HG03558 (cell line): ENCODE measurements at regions not wholly inside any gene's neighbourhood (a gene's known extent, or its start where the extent isn't known, plus 50 kb on each side); places are given as distances from the start of the nearest gene placed in this dataset.

ENCODE experiments used
- ATAC-seq: cut with Tn5 transposase; IDR thresholded peaks from one replicate; pipeline ENCODE4 v1.9.1; 2021; ENCODE audit warnings: moderate number of reproducible peaks; ENCODE audit not compliant: unreplicated experiment; ENCODE audit errors: extremely low read depth

DNA sequence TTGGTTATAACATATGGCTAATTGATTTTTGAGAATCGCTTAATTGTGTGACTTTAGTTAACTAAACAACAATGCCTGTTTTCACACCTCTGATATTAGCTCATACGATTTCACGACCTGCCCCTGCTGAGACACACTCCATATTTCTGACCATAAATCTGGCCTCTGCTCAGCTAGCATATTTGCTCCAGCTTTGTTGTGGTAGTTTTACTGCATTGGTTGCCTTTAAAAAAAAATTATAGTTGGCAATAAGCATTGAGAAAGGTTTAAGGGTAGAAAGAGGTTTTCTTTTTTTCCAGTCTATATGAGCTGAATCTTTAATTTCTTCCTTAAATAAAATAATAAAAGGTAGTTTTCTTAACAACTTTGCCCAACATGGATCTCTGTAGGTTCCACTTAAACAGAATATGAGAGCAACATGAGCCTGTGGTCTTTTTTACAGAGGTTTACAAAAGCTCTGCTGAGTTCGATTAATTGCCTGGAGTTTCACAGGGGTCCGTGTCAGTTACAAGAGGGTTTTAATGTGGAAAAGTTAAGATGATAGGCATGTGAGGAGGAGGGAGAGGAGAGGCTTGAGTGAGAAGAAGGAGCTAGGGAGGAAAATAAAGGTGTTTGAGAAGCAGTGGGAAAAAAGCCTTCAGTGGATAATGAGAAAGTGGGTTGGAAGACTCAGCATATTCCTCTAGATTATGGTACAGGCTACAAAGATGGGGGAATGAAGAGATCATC is 318.2 kb downstream of the CXCL12 start:
- ATAC-seq, result no peak

DNA sequence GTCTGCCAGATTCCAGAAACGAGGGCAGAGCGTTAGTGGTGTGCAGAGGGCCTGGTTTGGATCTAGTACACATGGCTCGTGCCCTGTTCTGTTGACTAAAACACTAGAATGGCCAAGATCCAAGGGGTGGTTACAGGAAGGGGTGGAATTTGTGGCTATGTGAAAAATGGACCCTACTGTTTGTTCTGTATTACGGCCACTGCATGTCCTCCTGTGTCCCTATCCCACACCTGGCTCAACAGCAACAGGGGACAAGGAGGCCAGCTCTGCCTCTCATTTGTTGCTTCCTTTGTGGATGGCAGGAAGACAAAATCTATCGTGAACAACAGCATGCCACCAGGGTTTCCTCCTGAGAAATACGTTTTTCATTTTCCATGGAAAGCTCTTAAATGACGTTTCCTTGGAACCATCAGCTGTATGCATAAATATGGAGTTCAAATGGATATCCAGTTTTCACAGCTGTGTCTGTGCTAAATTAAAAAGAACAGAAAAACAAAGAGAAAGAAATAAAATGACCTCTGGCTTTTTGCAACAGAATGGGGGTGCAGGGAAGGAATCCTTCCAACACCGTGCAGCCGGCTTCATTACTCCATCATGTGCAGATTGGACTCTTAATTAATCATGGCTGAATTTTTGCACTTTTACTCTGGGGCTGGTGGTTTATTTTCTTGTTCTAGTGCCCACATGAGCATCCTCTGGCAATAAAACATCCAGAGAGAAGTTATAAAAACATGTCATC is 318.9 kb downstream of the CXCL12 start:
- ATAC-seq, result no peak

DNA sequence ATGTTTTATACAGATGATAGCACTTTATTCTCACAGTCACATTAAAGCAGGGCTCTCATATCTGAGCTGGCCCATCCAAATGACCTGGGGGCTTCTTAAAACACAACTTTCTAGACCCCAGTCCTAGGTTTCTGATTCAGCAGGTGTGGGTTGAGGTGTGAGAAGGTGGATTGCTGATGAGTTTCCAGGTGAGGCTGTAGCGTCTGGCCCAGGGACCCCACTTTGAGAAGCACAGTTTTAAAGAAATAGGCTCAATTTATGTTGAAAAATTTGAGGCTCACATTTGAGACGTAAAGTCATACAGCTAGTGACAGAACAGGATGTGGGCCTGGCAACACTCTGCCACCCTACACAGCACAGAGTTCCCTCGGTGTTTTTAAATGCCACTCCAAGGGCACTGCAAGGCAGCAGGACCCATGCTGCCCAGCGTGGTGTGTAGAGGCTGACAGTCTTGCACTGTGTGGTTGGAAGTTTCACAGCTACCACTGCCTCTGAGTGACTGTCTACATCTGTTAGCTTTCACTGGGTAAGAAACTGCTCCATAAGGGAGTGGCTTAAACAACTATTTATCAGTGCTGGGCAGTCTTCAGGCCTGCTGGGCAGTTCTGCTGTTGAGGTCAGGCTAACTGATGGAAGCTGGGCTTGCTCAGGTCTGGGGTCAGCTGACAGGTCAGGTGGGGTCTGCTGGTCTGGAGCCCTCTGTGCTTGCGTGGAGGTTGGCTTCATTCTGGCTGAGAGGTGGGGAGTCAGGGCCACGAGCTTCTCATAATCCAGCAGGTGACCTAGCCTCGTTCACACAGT is 319.7 kb downstream of the CXCL12 start:
- ATAC-seq, result no peak

DNA sequence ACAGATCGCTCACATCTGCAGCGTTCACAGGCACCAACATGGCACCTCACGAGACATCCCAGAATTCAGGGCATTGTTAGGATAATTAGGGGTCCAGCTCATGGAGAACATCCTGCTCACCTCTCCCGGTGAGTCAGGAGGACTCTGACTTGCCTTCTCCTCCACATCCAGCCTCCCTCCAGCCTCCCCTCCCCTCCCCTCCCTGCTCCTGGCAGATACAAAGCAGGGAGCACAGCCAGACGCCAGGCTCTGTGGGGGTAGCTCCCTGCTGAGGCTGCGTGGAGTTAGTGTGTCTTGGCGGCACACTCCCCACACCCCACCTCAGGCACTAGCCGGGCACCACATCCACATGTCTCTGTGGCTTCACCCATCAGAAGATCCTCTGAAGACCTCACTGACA is 320.6 kb downstream of the CXCL12 start:
- no peak for ATAC-seq

DNA sequence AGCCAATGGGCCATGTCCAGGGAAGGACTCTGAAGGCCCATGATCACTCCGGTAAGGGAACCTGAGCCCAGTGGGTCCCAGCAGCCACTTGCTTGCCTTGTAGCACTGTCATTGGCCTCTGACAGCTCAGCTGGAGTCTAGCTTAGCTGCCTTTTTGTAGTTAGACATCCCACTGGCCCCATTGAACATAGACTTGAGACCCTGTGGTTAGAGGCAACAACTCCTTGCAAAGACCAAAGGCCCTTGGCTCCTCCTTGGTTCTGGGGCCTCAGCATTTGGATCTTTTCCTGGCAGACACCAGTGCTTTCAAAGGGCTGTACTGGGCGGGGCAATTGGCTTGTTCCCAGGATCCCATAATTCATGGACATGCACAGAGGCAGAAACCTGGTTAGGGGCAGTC is 321.2 kb downstream of the CXCL12 start:
- no peak for ATAC-seq

DNA sequence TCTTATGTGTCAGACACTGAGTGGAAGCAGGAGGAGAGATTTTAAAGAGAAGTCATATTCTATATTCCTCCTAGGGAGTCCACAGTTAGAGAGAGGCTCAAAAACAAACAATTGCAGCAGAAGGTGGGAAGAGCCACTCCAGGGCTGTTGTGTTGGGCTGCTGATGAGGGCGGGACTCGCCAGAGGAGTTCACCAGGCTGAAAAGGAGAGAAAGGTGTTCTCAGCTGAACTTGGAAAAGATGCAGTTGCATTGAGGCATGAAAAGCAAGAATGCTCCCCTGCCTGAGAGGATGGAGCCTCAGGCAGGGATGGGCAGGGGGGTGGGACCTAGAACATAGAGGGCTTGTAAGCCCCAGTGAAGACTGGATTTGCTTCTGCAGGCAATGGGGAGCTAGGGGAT is 324.2 kb downstream of the CXCL12 start:
- no peak for ATAC-seq

DNA sequence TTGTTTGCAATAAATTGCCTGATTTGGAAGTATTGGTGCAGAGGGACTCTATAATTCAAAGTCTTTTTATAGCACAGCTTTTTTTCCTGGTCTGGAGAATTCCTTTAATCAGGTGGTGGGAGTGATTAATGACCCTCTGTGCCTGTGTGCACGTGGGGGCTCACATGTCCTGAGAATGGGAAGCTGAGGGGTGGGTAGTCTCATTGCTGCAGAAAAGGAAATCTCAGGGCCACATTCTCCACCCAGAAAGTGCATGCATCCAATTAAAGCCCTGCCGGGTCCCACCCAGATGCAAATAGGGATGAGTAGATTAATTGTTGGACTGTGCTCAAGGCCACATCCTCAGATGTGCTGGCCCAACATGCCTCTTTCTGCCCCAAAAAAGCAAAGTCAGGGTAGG is 324.7 kb downstream of the CXCL12 start:
- no peak for ATAC-seq

DNA sequence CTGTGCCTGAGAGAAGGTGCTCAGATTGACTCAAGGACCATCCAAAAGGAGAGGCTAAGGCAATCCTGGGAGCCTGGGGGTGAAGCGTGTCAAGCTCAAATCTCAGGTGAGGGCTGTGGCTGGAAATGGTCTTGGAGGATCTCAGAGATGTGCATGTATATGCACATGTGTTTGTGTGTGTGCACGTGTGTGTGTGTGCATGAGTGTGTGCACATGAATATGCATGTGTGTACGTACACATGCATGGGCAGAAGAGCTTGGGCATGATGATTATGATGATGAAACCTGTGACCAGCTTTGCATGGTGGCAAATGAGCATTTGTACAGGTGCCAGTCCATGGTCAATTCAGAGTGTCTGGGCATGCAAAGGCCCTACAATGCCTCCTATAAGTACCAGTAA is 326.6 kb downstream of the CXCL12 start:
- no peak for ATAC-seq

DNA sequence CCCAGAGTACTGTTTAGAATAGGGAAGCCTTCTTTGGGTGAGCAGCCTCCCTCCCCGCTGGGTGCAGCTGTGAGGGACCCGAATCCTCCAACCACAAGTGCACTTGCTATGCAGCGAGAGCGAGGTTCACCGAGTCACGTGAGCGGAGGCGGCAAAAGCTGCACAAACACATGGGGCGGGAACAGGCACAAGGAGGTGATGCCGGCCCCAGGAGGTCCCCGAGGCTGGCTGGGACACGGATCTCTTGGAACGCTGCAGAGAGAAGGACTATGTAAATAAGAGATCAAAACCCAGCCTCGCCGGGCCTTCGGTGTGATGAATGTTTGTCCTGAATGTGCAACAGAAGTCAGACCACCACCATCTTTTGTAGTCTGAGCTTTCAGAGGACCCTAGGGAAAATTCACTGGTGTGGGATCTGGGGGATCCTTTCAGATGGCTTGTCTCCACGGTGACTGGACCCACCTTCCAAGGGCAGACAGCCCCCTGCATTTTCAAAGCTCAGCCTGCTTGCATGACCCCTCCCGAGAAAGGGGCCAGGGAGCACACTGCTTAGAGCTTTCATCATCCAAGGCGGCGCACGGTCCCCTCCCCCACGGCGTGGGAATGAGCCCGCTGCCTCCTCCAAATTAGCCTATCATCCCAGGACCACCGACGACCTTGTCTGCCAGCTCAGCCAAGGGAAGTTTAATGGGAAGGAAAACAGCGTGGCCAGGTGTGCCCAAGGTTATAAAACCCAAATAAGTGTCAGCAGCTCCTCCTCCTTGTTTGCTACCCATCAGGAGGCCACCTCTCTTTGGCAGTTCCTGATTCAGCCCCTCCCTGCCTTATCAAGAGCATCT is 327.7 kb downstream of the CXCL12 start:
- ATAC-seq, result no peak

DNA sequence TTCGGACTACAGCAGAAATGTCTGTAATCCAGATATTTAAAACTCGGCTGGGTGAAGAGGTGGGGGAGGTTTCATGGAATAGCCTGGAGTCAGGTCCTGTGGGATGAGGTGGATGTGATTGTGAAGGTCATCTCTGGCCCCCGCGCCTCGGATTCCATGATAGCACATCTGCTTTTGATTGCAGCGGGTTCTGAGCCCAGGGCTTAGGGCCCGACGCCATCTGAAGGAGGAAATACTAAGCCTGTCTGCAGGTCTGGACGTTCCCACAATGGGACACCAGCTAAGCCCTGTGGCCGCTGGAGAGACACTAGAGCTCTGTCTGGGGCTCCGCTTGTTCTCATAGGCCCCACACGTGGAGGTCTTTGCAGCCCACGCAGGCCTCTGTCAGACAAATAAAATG is 328.7 kb downstream of the CXCL12 start:
- ATAC-seq, result no peak

DNA sequence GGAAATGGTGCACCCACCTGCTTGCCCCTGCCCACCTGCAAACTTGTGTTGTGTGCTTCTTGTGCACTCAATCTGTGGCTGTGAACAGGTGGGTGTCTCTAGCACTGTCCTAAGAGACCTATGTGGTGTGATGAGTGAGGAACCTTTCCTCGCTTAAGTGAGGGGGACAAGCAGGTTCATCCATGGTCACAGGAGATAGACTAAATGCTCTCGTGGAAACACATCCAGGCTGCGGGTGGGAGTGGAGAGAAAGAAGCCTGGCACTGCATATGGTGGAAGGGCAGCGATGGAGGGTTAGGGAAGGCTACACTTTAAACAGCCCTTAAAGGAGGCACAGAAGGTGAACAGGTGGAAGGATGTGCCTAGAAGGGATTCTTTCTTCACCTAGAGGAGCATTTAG is 330.9 kb downstream of the CXCL12 start:
- no peak for ATAC-seq

DNA sequence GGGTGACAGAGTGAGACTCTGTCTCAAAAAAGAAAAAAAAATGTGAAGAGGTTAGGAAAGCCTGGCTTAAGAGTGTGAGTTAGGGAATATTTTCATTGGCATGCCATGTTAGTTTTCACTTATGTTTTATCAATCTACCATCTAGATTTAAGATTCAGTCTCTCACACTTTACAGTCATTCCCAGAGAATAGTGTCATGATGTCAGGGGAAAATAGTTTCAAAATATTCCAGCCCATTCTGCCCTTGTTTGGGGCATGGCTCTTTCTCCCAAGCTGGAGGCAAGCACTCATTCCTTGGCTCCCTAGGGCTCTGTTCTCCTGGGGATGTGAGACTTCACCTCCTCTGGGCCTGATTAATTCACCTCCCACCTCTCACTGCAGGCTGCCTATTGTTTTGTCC is 331.5 kb downstream of the CXCL12 start:
- no peak for ATAC-seq

DNA sequence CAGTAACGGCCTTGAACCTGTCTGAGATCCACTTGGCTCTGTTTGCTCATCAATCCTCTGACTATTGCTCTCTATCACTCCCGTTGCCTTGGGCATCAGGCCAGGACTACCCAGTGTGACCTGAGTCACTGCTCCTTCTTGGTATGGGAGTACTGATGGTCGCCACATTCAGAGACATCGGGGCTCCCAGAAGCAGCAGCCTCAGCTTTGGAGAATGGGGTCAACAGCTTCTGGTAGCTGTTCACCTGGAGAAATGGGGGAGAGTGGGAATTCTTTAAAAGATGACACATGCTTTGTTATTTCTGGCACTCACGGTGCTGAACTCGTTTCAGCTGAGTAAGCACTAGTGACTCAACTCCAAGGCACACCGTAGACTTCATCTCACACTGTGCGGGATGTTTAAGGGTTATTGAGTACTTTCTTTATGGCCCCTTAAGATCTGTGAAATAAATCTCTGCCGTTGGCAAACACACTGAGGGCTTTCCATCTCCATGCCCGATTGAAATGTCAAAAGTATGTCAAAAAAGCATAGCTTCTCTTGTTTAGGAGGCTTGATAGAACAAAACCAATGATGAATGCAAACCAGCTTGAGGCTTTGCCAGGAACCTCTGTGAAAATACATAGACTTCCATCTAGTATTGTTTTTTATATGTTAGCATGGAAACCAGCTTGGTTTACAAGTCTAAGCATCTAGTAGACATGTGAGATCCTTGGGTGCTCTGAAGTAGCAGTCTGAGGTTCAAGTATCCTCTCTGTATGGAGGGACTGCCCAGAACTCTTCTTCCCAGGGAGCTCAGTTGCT is 333.1 kb downstream of the CXCL12 start:
- no peak for ATAC-seq

DNA sequence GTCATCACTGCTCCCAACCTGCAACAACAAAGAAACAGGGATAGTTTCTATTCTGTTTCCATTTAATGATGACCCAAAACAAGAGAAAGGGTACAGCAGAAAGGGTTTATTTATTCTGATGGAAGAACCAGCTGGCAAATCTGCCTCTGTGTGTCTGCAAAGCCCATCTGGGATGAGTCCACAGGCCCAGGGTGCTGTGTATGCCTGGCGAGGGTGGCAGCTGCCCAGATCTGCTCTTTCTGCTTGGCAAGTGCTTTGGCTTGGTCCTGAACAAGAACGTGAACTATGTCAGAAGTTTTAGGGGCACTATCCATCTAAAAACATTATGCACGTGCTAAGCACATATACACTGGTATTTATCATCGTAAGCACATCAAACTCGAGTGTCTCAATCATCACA is 333.8 kb downstream of the CXCL12 start:
- no peak for ATAC-seq

DNA sequence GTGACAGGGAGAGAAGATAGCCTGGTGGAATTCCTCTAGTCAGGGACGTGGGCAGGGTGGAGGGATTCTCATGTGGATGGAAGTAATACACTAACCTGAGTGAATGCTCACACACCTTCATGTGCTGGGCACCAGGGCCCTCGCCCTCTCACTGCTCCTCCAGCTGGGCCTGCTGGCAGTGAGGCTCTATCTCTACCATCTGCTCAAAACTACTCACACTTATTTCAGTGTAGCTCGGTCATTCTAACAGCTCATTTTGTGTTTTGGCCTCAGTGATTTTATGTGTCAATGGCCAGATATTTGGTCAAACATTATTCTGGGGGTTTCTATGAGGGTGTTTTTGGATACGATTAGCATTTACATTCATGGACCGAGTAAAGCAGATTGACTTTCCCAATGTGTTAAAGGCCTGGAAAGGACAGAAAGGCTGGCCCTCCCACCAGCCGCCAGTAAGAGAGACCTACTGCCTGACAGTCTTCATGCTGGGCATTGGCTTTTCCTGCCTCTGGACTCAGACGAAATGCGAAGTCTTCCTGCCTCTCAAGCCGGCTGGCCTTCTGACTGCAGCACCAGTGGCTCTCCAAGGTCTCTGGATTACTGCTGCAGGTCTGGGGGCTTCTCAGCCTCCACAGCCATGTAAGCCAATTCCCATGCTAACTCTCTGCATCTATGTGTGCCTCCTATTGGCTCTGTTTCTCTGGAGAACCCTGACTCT is 335.4 kb downstream of the CXCL12 start:
- ATAC-seq, result no peak

DNA sequence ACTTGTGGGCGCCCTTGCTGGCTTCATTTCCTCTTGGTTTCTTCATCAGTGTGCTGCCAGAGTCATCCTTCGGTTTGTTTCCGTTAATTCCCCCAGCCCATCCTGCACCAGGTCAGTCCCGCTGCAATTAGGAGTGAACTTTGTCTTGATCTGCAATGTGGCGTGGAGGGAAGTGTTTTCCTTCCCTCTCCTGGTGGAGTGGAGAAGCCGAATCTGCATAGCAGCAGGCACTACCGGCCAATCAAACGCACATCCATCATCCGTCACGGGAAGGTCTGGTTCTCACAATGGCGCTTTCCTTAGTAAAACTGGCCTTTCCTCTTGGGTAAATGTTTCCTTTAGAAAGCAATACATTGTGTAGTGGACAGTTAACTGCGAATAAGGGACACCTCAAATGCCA is 337.5 kb downstream of the CXCL12 start:
- ATAC-seq, result no peak

DNA sequence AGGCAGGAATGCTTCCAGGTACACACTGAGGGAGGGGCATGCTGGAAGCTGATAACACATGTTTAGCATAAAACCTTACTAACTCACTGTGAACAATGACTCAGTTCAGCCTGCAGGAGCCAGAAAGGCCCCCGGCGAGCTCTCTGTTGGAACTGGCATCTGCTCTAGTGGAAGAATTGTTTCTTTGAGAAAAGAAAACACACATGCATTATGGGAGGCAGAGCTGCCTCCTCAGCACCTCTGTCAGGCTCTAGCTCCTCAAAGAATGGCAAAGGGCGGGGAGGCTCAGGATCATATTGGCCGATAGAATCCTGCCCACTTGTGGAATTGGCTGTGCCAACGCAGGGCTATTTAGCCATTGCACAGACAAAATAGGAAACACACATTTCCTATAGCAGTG is 338.3 kb downstream of the CXCL12 start:
- no peak for ATAC-seq

DNA sequence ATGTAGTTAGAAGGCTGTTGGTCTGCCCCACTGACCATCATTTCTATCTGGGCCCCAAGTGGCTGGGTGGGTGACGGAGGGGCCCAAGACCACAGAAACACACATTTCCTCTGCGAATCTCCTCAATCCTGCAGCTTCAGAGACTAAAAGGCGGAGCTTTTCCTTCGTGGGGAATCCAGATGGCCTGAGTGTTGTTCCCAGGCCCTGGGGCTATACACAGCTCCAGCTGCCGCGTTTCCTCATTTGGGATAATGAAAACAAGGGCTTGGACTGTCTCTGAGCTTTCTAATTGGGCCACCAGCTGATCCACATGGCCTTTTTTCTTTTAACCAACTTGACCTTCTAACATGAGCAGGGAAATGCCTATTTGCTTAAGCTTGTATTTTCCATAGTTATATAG is 339.9 kb downstream of the CXCL12 start:
- no peak for ATAC-seq

DNA sequence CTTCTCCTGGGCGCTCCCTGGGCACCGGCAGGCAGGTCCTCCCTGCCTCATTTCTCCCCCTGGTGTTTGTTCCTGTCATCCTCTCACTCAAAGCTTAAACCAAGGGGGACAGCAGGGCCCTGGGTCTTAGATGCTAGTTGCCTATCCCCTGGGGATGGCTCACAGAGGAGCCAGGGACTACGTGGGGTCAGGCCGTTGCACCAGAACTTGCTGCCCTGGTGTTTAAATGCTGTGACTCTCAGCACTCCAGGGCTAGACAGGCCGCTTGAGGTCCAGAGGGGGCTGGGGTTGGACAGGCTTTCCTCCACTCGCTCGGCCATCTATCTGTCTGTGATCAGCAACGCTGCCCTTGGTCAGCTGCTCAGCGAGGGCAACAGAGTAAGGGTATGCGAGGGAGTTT is 340.3 kb downstream of the CXCL12 start:
- no peak for ATAC-seq
